NCI-H82 treated with DMSO at 0.1 percent for 48 hours (cell line): ENCODE measurements at regions not wholly inside any gene's neighbourhood (a gene's known extent, or its start where the extent isn't known, plus 50 kb on each side); places are given as distances from the start of the nearest gene placed in this dataset.

Experiments
- DNase-seq: peaks from one replicate; lab custom pipeline; 2025; ENCODE audit not compliant: unreplicated experiment; lab: John Stamatoyannopoulos, UW

DNA sequence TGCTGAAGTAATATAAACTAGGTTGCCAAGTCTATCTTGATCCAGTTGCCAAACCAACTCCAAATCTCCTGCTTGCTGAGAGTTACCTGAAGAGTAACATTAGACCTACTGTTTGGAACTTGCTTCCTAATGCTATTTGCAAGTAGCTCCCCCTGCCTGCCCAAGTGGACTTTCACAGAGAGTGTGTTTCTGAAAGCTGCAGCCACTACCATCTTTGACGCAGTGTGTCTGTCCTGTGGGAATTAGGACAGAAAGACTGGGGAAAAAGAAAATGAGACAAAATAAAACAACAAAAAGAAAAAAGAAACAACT, 195.0 kb upstream of the HS3ST1 start:
- DNase-seq, result no peak

DNA sequence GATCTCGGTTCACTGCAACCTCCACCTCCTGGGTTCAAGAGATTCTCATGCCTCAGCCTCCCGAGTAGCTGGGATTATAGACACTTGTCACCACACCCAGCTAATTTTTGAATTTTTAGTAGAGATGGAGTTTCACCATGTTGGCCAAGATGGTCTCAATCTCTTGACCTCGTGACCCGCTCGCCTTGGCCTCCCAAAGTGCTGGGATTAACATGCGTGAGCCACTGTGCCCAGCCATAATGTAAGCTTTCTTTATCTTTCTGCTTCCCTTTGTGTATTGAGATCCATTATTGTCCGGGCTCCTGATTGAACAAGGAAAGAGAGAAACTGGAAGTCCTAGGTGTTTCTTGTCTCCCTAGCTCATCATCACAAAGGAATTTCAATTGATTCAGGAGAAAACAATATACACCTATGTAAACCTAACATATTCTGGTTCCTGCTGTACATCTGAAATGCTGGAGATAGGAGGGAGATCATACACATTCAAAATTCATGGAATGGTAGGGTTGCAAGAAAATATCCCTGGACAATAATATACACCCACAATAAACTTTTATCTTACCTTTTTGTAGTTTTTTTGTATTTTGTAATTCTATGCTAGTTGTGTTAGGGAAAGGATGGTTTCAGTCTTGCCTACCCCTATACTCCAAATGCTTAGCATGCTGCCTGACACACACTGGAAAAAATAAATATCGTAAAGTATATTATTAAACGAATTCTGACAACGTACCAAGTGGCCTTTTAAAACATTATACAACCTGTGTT, 194.4 kb upstream of the HS3ST1 start:
- no peak for DNase-seq

DNA sequence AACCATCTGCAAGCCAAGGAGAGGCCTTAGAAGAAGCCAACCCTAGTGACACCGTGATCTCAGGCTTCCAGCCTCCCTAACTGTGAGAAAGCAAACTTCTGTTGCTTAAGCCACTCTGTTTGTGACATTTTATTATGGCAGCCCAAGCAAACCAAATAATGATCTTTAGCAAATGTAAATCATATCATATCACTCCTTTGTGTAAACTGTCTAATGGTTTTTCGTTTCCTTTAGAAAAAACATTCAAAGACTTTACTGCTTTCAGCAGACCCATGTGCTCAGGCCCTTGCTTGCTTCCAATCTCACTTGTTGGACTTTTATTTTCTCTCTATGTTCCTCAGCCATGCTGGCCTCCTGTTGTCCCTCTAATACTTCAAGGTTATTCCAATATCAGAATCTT, 192.2 kb upstream of the HS3ST1 start:
- no peak for DNase-seq

DNA sequence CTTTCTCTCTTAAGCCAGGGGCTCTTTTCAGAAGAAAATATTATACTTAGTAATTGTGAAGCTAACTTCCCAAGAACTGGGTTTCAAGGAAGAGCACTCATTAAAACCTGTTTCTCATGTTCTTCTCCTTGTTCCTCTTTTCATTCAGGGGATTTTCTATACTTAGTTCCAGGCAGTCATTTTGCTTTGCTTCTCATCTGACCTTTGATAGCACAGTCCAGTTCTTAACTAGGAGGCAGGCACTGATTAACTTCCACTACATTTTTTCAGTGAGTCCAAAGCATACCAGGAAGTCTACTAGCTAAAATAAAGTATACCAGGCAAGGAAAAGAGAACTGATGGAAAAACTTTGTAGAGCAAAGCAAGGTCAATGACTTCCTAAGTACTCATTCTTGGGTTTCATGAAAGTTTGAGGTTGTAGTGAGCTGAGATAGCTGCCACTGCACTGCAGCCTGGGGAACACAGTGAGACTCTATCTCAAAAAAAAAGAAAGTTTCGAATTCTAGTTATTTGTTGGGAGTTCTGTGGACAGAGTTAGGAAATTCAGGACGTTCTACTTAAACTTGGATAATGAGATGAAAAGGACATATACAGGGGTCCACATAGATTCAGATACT, 190.1 kb upstream of the HS3ST1 start:
- no peak for DNase-seq

DNA sequence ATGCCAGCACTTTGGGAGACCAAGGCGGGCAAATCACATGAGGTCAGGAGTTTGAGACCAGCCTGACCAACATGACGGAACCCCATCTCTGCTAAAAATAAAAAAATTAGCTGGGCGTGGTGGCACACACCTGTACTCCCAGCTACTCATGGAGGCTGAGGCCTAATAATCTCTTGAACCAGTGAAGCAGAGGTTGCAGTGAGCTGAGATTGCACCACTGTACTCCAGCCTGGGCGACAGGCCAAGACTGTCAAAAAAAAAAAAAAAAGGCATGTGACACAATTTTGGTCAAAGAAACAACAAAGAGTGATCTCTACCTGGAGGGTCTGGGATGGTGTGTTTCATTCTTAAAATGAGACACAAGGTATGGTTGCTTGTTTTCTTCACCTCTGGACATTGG, 188.2 kb upstream of the HS3ST1 start:
- no peak for DNase-seq

DNA sequence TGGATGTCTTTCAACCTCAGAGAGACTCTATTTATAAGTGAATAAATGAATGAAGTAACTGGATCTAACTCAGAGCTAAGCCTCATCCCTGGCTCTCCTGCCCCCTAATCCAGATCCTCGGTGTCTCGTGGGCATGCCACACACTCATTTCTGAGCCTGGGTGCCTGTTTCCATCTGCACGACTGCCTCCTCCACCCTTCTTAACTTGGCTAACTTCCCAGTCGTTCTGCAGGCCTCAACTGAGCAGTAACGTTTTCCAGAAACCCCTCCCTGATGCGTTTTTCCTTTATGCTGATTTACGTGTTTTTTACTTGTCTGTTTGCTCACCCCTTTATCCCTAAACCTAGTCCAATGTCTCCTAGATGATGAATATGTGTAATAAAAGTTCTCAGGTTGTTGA, 186.9 kb upstream of the HS3ST1 start:
- DNase-seq, result no peak

DNA sequence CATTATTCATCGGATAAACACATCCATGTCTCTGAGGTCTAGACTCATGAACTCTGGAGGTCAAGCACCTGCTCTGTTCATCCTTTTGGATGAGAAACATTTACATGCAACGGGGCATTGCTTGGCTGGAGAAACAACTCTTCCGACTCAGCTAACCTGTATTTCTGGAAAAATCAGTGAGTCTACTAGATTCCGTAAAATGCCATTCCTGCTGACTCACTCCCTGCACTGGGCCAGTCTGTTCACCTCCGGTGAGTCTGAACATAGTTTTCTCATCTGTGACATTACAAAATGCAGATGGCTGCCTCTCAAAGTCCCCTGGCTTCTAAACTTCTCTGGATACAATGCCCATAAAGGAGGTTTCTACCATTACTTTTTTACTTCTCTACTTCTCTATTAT, 185.7 kb upstream of the HS3ST1 start:
- no peak for DNase-seq

DNA sequence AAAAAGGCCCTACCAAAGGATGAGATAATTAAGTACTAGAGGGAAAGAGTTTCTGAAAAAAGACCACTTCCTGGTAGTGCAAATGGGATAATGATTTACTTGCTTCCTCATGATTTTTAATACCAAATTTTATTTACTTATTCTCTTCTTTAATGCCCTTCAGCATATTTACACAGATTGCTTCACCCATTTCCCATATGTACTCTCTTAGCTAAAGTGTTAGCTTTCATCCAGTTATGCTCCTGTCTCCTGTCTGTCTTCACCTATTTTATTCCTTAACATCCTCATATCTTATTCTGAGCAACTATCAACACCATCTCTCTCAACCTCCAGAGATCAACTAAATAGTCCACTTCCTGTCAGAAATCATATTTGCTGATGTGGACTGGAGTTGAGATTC, 183.2 kb upstream of the HS3ST1 start:
- DNase-seq, result no peak

DNA sequence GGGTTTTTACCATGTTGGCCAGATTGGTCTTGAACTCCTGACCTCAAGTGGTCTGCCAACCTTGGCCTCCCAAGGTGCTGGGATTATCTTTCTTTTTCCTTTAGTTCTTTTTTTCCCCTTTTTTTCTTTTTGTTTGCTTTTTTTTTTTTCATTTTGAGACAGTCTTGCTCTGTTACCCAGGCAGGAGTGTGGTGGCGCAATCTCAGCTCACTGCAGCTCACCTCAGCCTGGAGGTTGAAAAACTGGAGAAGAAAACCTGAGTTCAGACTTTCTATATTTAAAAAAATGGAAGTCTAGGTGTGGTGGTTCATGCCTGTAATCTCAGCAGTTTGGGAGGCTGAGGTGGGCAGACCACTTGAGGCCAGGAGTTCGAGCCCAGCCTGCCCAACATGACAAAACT, 181.1 kb upstream of the HS3ST1 start:
- DNase-seq, result no peak

DNA sequence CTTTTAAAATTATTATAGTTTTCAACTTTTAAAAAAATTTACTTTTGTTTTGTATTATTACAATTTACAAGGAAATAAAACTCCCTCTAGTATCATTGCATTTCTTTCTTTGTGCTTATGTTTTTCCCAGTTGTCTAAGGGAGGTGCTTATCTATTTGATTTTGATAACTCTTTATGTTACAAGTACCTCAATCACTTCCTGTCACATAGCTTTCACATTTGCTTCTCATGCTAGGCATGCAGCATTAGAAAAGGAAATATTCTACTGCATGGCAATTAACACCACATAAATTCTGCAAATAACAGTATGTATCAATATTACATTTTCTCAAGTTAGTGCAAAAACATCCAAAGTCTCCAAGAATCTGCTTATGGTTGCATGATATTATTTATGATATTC, 180.3 kb upstream of the HS3ST1 start:
- DNase-seq, result no peak

DNA sequence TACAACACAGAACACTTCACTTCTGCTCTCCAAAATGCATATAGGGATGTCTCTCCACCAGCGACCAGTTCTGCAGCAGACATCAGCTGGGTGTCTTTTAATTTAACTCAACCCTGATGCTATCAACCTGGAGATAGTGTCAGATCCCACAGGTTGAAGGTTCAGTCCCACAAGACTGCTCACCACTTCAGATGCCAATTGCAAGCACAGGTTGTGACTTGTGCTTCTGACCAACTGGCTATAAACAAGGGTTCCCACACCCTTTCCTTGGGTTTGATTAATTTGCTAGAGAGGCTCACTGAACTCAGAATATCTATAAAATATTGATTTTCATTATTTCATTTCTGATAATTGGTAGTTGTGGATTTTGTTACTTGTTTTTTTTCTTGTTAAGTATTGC, 177.4 kb upstream of the HS3ST1 start:
- DNase-seq, result no peak

DNA sequence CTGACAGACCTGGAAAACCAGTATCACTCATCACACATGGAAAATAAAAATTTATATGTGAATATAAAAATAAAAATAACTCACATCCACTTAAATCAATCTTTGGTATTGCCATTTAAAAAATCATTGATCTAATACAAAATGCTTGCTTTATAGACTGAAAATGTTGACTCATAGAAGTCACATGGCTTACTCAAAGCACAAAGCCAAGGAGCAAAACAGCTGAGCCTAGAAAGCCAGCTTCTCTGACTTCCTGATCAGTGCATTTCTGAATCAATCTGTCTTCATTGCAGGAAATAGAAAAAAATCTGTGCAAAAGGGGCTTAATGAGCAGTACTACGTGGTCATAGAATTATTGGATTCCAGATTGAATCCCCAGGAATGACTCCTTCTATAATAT, 176.9 kb upstream of the HS3ST1 start:
- no peak for DNase-seq

DNA sequence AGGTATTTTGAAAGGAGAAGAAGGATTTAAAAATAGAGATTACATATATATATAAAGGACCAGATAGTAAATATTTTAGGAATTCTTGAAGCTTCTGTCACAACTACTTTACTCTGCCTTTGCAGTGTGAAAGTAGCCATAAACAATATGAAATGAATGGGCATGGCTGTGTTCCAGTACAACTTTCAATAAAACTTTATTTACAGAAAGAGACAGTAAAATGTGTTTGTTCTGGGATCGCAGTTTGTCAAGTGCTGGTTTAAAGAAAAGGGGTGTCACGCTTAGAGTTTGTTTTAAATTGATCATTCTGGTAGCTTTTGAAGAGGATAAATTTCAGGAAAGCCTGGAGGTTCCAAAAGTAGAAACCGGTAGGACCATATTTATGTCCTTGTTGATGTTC, 176.1 kb upstream of the HS3ST1 start:
- no peak for DNase-seq

DNA sequence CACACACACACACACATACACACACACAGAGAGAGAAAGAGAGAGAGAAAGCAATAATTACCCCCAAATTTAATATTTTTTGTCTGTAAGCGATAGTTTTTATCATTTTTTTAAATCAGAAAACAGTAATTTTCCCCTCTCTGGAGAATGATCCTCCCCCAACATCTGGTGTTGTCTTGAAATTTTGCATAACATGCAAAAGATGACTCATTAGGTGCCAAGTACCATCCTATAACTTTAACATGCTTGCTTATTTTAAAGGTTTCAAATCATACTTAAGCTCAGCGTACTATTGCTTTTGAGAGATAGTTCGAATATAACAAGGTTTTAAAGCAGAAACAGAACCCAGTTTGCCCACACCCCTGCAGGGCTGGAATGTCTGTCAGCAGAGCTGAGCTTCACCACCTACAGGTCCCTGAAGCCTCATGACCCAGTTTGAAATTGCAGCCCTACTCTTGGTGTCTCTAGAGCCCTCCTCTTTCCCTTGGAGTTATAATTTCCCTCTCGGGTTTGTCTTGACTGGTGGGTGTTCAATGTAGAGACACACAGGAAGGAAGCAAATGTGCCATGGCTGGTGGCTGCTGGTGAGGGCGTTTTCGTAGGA, 175.0 kb upstream of the HS3ST1 start:
- DNase-seq, result no peak

DNA sequence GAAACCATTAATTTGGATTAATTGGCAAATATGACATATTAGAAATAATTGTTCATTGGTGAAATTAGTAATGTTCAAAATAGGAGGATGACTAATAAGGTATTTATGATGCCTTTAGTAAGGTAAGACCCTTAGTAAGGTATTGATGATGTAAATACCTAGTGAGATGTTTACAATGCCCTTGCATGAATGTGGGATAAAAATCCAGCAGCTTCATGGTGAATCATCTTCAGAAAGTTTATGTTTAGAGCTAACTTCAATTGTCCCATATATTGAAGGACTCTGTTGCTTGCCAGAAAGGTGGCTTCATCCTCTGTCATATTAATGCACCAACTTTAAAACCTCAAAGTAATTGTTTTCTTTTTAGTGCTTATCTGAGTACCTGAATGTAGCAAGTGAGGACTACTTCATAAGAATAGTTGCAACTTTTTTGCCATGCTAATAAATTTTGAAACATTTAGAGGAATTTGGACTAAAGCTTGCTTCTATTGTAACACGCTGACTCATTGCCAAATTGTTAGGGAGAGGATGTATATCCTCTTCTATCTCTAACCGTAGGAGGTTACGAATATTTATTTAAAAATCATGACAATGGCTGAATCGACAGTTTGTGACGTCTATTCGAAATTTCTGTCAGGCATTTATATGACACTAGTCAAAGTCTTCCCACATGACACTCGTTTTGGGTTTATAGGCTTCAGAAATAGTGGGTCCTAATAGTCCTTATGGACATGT, 174.1 kb upstream of the HS3ST1 start:
- DNase-seq, result no peak

DNA sequence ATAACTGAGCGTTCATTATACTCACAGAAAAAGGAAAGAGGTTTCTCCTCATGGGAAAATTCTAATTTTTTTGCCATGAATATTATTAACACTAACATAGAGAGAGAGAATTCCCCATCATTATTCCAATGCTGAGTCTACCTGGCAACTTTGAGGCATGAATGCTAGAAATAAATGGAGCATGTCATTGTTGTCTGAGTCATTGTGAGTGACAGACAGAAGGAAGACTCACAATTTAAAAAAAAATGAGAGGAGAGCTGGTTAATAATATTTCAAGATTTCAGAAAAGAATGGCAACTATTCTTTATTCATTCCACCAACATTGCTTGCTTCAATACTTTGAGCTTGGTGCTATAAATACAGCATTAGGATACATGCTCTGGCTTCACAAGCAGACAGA, 170.4 kb upstream of the HS3ST1 start:
- no peak for DNase-seq

DNA sequence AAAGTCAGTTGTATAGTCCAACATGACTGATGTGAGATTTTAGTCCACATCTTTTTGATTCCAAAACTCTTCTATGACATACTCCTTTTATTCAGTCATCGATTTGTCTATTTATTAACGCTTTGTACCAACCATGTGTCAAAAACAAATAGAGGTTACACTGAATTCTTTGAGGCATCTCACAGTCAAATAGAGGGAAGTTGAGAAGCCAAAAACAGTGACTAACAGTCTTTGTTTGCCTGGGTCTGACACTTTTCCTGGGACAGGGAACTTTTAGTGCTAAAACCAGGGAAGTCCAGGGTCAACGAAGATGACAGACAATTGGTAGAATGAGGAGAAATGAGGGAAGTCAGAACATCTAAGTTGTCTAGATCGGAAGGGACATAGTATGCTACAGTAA, 169.9 kb upstream of the HS3ST1 start:
- DNase-seq, result no peak

DNA sequence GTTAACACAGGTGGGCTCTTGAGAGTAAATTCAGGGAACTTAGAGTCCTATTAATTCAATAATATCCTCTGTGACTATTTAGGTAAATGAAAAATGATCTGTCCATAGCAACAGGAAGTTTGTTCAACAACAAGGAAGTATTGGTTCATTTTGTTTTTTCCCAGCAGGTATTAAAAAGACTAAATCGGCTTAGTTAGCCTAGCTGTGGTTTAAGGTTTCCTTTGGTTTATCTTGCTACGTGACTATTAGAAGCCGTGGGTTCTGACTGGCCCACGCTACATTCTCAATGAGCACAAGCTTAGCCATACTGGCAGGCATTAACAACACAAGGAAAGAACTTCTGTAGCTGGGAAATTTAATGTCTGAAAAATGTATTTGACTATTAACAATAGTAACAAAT, 168.8 kb upstream of the HS3ST1 start:
- no peak for DNase-seq

DNA sequence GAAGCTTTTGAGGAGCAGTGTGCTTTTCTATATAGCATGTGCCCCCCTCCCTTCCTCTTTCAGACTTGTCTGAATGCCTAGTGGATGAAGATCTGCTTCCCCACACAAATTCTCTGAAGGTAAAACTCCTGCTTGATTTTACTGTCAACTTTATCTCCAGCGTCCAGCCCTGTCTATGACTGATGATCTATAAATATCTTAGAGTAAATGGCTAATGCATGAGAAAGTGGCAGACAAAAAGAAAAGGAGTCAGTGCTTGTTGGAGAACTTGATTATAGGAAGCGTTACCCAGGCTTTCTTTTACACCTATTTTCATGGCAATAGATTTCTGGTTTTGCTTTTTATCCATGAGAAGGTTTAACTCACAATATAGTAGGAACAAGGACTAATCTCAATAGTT, 168.3 kb upstream of the HS3ST1 start:
- DNase-seq, result no peak

DNA sequence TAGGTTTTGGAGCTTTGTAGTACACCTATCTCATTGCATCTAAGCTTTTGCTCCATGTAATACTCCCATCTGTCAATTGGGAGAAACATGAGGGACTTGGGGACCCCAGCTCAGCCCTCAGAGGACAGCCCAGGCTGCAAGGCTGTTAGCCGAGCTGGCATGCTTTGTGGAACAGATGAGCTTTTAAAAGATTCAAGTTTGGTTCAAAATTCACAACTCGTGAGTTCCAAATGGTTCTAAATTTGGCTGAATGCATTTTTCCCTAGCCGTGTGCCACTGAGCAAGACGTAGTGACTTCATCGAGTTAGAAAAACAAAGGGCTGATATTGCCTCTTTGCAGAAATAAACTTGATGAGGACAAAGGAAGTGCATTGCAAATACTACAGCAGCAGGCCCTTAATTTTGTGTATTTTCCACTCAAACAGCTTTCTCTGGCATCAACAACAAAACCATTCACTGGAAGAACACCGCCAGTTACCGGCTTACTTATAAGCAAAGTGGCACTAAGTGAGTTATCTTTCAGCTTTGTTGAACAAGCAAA, 165.0 kb upstream of the HS3ST1 start:
- DNase-seq, result no peak

DNA sequence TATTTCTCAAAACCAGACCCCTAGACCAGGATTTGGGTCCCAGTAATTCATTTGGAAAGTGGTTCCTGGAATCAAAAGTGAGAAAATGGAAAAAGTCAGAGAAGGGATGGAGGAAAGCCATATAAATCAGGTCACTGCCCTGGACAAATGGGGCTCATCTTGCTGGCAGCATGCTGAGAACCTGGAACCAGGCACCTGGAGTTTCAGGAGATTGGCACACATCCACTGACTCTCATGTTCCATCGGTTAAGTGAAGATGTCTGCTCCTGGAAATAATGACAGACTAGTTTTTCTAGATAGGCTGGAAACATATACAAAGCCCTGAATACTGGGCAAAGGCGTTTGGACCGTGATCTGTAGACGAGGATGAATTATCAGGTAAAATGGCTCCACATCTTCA, 163.6 kb upstream of the HS3ST1 start:
- DNase-seq, result no peak

DNA sequence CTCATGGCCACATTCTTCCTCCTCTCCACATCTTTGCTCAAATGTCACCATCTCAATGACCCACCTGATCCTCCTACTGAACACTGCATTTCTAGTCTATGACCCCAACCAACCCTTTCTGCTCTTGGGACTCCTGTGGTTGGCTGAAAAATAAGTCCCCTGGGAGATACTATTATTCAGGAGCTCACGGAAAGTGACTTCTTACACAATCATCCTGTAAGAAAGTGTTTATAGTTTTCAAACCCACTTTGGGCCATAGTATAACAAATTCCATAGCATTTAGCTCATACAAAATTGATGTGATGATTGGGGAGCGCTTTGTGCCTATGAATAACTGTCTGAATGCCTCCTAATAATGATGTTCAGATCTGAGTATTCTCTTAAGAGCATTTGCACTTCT, 161.4 kb upstream of the HS3ST1 start:
- no peak for DNase-seq
